RWPE2 (cell line): ENCODE measurements at regions not wholly inside any gene's neighbourhood (a gene's known extent, or its start where the extent isn't known, plus 50 kb on each side); places are given as distances from the start of the nearest gene placed in this dataset.

Experiments used
- ATAC-seq: fragments of 200-7000 bp; cut with Tn5 transposase; 3 replicates; pipeline ENCODE4 v1.9.1; 2021; ENCODE audit warnings: low read depth
- DNase-seq: peaks from one replicate; pipeline ENCODE4 v3.0.0-alpha.2; 2020; ENCODE audit warnings: low spot score
- H3K27ac ChIP-seq: fragments of 450-650 bp; 2 replicates; pipeline ENCODE4 v1.5.1; 2017; ENCODE audit warnings: mild to moderate bottlenecking; ENCODE audit not compliant: poor library complexity, severe bottlenecking
- H3K27me3 ChIP-seq: fragments of 250-450 bp; sonication (Bioruptor Pico); 2 replicates; pipeline ENCODE4 v1.5.1; 2021; ENCODE audit warnings: mild to moderate bottlenecking, moderate library complexity; ENCODE audit not compliant: insufficient read depth, poor library complexity, severe bottlenecking
- H3K36me3 ChIP-seq: fragments of 250-450 bp; sonication (Bioruptor Pico); 2 replicates; pipeline ENCODE4 v1.5.1; 2020; ENCODE audit warnings: low read depth, mild to moderate bottlenecking, moderate library complexity
- H3K4me1 ChIP-seq: fragments of 250-450 bp; sonication (Bioruptor Pico); 2 replicates; pipeline ENCODE4 v1.5.1; 2021; ENCODE audit warnings: mild to moderate bottlenecking, moderate library complexity; ENCODE audit not compliant: insufficient read depth, poor library complexity, severe bottlenecking
- H3K4me3 ChIP-seq: fragments of 250-450 bp; sonication (Bioruptor Pico); 2 replicates; pipeline ENCODE4 v1.5.1; 2021; ENCODE audit warnings: mild to moderate bottlenecking, moderate library complexity; ENCODE audit not compliant: severe bottlenecking
- H3K9me3 ChIP-seq: fragments of 250-450 bp; sonication (Bioruptor Pico); 2 replicates; pipeline ENCODE4 v1.5.1; 2021; ENCODE audit warnings: mild to moderate bottlenecking, moderate library complexity; ENCODE audit not compliant: severe bottlenecking
- TF ChIP-seq, protein P1 (sequence below): fragments of 450-650 bp; IDR thresholded peaks from one replicate; pipeline ENCODE4 v1.5.1; 2017; ENCODE audit warnings: mild to moderate bottlenecking, moderate library complexity; ENCODE audit not compliant: poor library complexity, severe bottlenecking

- Histone ChIP-seq H3K36me3 (no peaks in the 10 kb centered on the region), H3K27ac (no peak overlapping the region)
- ATAC-seq = no peak
Observed at GRCh38 chr3:145395421-145395820, 765.6 kb downstream of the PLOD2 start.

GRCh38 chr3:145411605-145412004 lies 749.4 kb downstream of the PLOD2 start:
- H3K9me3 ChIP-seq = no peaks in the 10 kb centered on the region
- H3K27me3 ChIP-seq = no peaks in the 10 kb centered on the region
- TF ChIP-seq, protein P1, sequence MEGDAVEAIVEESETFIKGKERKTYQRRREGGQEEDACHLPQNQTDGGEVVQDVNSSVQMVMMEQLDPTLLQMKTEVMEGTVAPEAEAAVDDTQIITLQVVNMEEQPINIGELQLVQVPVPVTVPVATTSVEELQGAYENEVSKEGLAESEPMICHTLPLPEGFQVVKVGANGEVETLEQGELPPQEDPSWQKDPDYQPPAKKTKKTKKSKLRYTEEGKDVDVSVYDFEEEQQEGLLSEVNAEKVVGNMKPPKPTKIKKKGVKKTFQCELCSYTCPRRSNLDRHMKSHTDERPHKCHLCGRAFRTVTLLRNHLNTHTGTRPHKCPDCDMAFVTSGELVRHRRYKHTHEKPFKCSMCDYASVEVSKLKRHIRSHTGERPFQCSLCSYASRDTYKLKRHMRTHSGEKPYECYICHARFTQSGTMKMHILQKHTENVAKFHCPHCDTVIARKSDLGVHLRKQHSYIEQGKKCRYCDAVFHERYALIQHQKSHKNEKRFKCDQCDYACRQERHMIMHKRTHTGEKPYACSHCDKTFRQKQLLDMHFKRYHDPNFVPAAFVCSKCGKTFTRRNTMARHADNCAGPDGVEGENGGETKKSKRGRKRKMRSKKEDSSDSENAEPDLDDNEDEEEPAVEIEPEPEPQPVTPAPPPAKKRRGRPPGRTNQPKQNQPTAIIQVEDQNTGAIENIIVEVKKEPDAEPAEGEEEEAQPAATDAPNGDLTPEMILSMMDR = no peak
- ATAC-seq (no peak), DNase-seq (no peak)
- no peak overlapping the region for H3K27ac ChIP-seq
- H3K4me3 ChIP-seq = no peak overlapping the region
- H3K4me1 ChIP-seq = no peaks in the 10 kb centered on the region
- no peaks in the 10 kb centered on the region for H3K36me3 ChIP-seq

More at GRCh38 chr3:145395421-145395820, 765.6 kb downstream of the PLOD2 start:
- no peaks in the 10 kb centered on the region for H3K9me3 ChIP-seq
- no peaks in the 10 kb centered on the region for H3K27me3 ChIP-seq
- TF ChIP-seq, protein P1 = no peak
- no peak overlapping the region for H3K4me3 ChIP-seq
- H3K4me1 ChIP-seq = no peaks in the 10 kb centered on the region
- no peak for DNase-seq

GRCh38 chr3:145417678-145418077 lies 743.3 kb downstream of the PLOD2 start:
- TF ChIP-seq, protein P1 = no peak
- Histone ChIP-seq H3K27me3 (peaks cover 3% of the 10 kb centered on the region), H3K36me3 (no peaks in the 10 kb centered on the region), H3K4me1 (no peaks in the 10 kb centered on the region), H3K27ac (no peak overlapping the region), H3K9me3 (no peaks in the 10 kb centered on the region), H3K4me3 (no peak overlapping the region)
- DNase-seq (no peak), ATAC-seq (no peak)

GRCh38 chr3:145422556-145422955 lies 738.4 kb downstream of the PLOD2 start:
- no peaks in the 10 kb centered on the region for H3K4me1 ChIP-seq
- ATAC-seq = no peak
- no peak overlapping the region for H3K4me3 ChIP-seq
- no peak for DNase-seq
- no peaks in the 10 kb centered on the region for H3K9me3 ChIP-seq
- TF ChIP-seq, protein P1 = no peak
- no peaks in the 10 kb centered on the region for H3K36me3 ChIP-seq
- H3K27me3 ChIP-seq = peaks cover 4% of the 10 kb centered on the region
- no peak overlapping the region for H3K27ac ChIP-seq

DNA sequence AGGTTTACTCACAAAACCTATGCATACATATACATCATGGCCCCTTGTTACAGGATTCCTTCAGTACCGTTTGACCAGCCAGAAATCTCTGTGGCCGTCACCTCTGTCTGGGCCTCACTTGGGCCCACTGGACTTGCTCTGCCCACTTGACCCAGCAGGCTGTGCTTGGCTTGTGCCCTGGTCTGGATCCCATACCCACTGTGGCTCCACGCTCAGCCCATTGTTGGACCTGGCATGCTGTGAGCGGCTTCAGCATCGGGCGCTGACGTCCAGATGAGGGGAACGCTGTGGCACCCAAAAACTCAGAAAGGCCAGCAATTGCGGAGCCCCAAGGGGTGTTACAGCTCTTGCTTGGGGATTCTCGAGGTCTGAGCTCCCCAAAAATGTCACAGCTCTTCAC lies 733.6 kb downstream of the PLOD2 start:
- DNase-seq (no peak), ATAC-seq (no peak)
- H3K27me3 ChIP-seq = peaks cover 4% of the 10 kb centered on the region
- H3K4me3 ChIP-seq = no peak overlapping the region
- H3K36me3 ChIP-seq = no peaks in the 10 kb centered on the region
- TF ChIP-seq, protein P1 = no peak
- H3K27ac ChIP-seq = no peak overlapping the region
- H3K4me1 ChIP-seq = no peaks in the 10 kb centered on the region
- H3K9me3 ChIP-seq = no peaks in the 10 kb centered on the region
